ENCODE measurements at regions not wholly inside any gene's neighbourhood (a gene's known extent, or its start where the extent isn't known, plus 50 kb on each side); places are given as distances from the start of the nearest gene placed in this dataset.
"Not testable (repeated sequence)": the region's sequence is repeated elsewhere in the genome, so short reads cannot be mapped to it uniquely, and the experiment has no call there.

- DNase-seq; in situ Hi-C loops (cut with MboI; ENCODE audit: low pct_unique_long_range_greater_than_20kb, low sequenced_read_pairs): not testable (repeated sequence)
These were observed 606.2 kb downstream of the KCNJ18 start for GRCh38 chr17:22298484-22298951.

GRCh38 chr17:22300177-22300576, 607.9 kb downstream of the KCNJ18 start:
- no peak for DNase-seq
- in situ Hi-C loops (cut with MboI; ENCODE audit: low pct_unique_long_range_greater_than_20kb, low sequenced_read_pairs) = no loop called here

- DNase-seq = no peak
- in situ Hi-C loops (cut with MboI; ENCODE audit: low pct_unique_long_range_greater_than_20kb, low sequenced_read_pairs) = no loop called here
These were observed 608.5 kb downstream of the KCNJ18 start for GRCh38 chr17:22300731-22301352.

- no peak for DNase-seq
- in situ Hi-C loops (cut with MboI; ENCODE audit: low pct_unique_long_range_greater_than_20kb, low sequenced_read_pairs) = no loop called here
These were observed 609.0 kb downstream of the KCNJ18 start for GRCh38 chr17:22301353-22301745.

GRCh38 chr17:22303096-22303495, 610.8 kb downstream of the KCNJ18 start:
- no peak for DNase-seq
- in situ Hi-C loops (cut with MboI; ENCODE audit: low pct_unique_long_range_greater_than_20kb, low sequenced_read_pairs) = no loop called here

GRCh38 chr17:22303865-22304264, 611.5 kb downstream of the KCNJ18 start:
- no peak for DNase-seq
- in situ Hi-C loops (cut with MboI; ENCODE audit: low pct_unique_long_range_greater_than_20kb, low sequenced_read_pairs) = no loop called here

- no peak for DNase-seq
- in situ Hi-C loops (cut with MboI; ENCODE audit: low pct_unique_long_range_greater_than_20kb, low sequenced_read_pairs) = no loop called here
These were observed 612.5 kb downstream of the KCNJ18 start for GRCh38 chr17:22304667-22305303.

- in situ Hi-C loops (cut with MboI; ENCODE audit: low pct_unique_long_range_greater_than_20kb, low sequenced_read_pairs) = no loop called here
- DNase-seq = no peak
These were observed 613.2 kb downstream of the KCNJ18 start for GRCh38 chr17:22305356-22306071.

GRCh38 chr17:22310292-22310691, 618.0 kb downstream of the KCNJ18 start:
- in situ Hi-C loops (cut with MboI; ENCODE audit: low pct_unique_long_range_greater_than_20kb, low sequenced_read_pairs); DNase-seq: not testable (repeated sequence)

- DNase-seq = no peak
- in situ Hi-C loops (cut with MboI; ENCODE audit: low pct_unique_long_range_greater_than_20kb, low sequenced_read_pairs) = no loop called here
These were observed 618.7 kb downstream of the KCNJ18 start for GRCh38 chr17:22310717-22311686.

- in situ Hi-C loops (cut with MboI; ENCODE audit: low pct_unique_long_range_greater_than_20kb, low sequenced_read_pairs); DNase-seq: not testable (repeated sequence)
These were observed 628.7 kb downstream of the KCNJ18 start for GRCh38 chr17:22321001-22321400.

GRCh38 chr17:22322893-22323550, 630.7 kb downstream of the KCNJ18 start:
- DNase-seq; in situ Hi-C loops (cut with MboI; ENCODE audit: low pct_unique_long_range_greater_than_20kb, low sequenced_read_pairs): not testable (repeated sequence)

GRCh38 chr17:22337467-22337866, 645.1 kb downstream of the KCNJ18 start:
- in situ Hi-C loops (cut with MboI; ENCODE audit: low pct_unique_long_range_greater_than_20kb, low sequenced_read_pairs) = no loop called here
- no peak for DNase-seq

GRCh38 chr17:22356603-22357002, 664.3 kb downstream of the KCNJ18 start:
- in situ Hi-C loops (cut with MboI; ENCODE audit: low pct_unique_long_range_greater_than_20kb, low sequenced_read_pairs); DNase-seq: not testable (repeated sequence)

- in situ Hi-C loops (cut with MboI; ENCODE audit: low pct_unique_long_range_greater_than_20kb, low sequenced_read_pairs); DNase-seq: not testable (repeated sequence)
These were observed 678.7 kb downstream of the KCNJ18 start for GRCh38 chr17:22370988-22371387.

GRCh38 chr17:22373911-22374310, 681.6 kb downstream of the KCNJ18 start:
- in situ Hi-C loops (cut with MboI; ENCODE audit: low pct_unique_long_range_greater_than_20kb, low sequenced_read_pairs) = no loop called here
- no peak for DNase-seq

GRCh38 chr17:22374741-22375140, 682.4 kb downstream of the KCNJ18 start:
- in situ Hi-C loops (cut with MboI; ENCODE audit: low pct_unique_long_range_greater_than_20kb, low sequenced_read_pairs) = no loop called here
- no peak for DNase-seq

GRCh38 chr17:22376747-22377146, 684.4 kb downstream of the KCNJ18 start:
- DNase-seq; in situ Hi-C loops (cut with MboI; ENCODE audit: low pct_unique_long_range_greater_than_20kb, low sequenced_read_pairs): not testable (repeated sequence)

- in situ Hi-C loops (cut with MboI; ENCODE audit: low pct_unique_long_range_greater_than_20kb, low sequenced_read_pairs); DNase-seq: not testable (repeated sequence)
These were observed 686.4 kb downstream of the KCNJ18 start for GRCh38 chr17:22378748-22379147.

All from KBM-7 (cell line).